DND-41 (cell line): ENCODE measurements at regions not wholly inside any gene's neighbourhood (a gene's known extent, or its start where the extent isn't known, plus 50 kb on each side); places are given as distances from the start of the nearest gene placed in this dataset.

ENCODE experiments used
- ATAC-seq: fragments of 200-7000 bp; cut with Tn5 transposase; 3 replicates; pipeline ENCODE4 v1.9.1; 2021; ENCODE audit warnings: low read depth; ENCODE audit not compliant: insufficient read depth
- DNase-seq: peaks from one replicate; pipeline ENCODE4 v3.0.0-alpha.2; 2020
- H2AFZ ChIP-seq: 2 replicates; pipeline ENCODE4 v1.6.0; 2012; ENCODE audit warnings: low read depth, low read length
- H3K27ac ChIP-seq: 2 replicates; pipeline ENCODE4 v1.5.1; 2012; ENCODE audit warnings: low read length, inconsistent platforms
- H3K27me3 ChIP-seq: fragments of 200-600 bp; sonication (generic); 2 replicates; pipeline ENCODE4 v1.6.0; 2012; ENCODE audit warnings: low read length, mild to moderate bottlenecking, inconsistent platforms; ENCODE audit not compliant: insufficient read depth, poor library complexity
- H3K36me3 ChIP-seq: 2 replicates; pipeline ENCODE4 v1.5.1; 2012; ENCODE audit warnings: low read length, inconsistent platforms; ENCODE audit not compliant: insufficient read depth
- H3K4me1 ChIP-seq: 2 replicates; pipeline ENCODE4 v1.5.1; 2012; ENCODE audit warnings: mild to moderate bottlenecking, low read length; ENCODE audit not compliant: insufficient read depth
- H3K4me2 ChIP-seq: 2 replicates; pipeline ENCODE4 v1.6.0; 2012; ENCODE audit warnings: mild to moderate bottlenecking, moderate library complexity, low read length, inconsistent platforms; ENCODE audit not compliant: insufficient read depth
- H3K4me3 ChIP-seq, 2 experiments: fragments of 200-600 bp in 1 of 2; shearing (Covaris generic) in 1 of 2; 2 replicates each; pipeline ENCODE4 v1.5.1; 2012 to 2016; ENCODE audit warnings: inconsistent platforms in 2 of 2, low read length in 2 of 2, mild to moderate bottlenecking in 2 of 2, low read depth in 1 of 2, moderate library complexity in 1 of 2
- H3K79me2 ChIP-seq: 2 replicates; pipeline ENCODE4 v1.6.0; 2012; ENCODE audit warnings: low read length, inconsistent platforms; ENCODE audit not compliant: insufficient read depth
- H3K9ac ChIP-seq: 2 replicates; pipeline ENCODE4 v1.6.0; 2012; ENCODE audit warnings: low read depth, mild to moderate bottlenecking, inconsistent platforms, low read length, moderate library complexity
- H3K9me3 ChIP-seq: 2 replicates; pipeline ENCODE4 v1.5.1; 2012; ENCODE audit warnings: low read length, moderate library complexity, mild to moderate bottlenecking, inconsistent platforms; ENCODE audit not compliant: insufficient read depth, severe bottlenecking
- H4K20me1 ChIP-seq: 2 replicates; pipeline ENCODE4 v1.6.0; 2012; ENCODE audit warnings: low read length; ENCODE audit not compliant: insufficient read depth
- CTCF ChIP-seq: IDR thresholded peaks from 2 replicates; pipeline ENCODE4 v1.5.1; 2012; ENCODE audit warnings: borderline replicate concordance, low read length, moderate library complexity, mild to moderate bottlenecking; ENCODE audit not compliant: poor library complexity, severe bottlenecking; ENCODE audit errors: extremely low read depth
- EZH2 ChIP-seq: IDR thresholded peaks from 3 replicates; pipeline ENCODE4 v1.6.1; 2012; ENCODE audit warnings: borderline replicate concordance, low read depth, mild to moderate bottlenecking, moderate library complexity, low read length, inconsistent platforms; ENCODE audit not compliant: severe bottlenecking

GRCh38 chr20:40080041-40080652, 608.9 kb downstream of the MAFB start:
- Histone ChIP-seq H3K36me3 (no peaks in the 10 kb centered on the region), H3K27ac (no peak overlapping the region), H3K79me2 (no peaks in the 10 kb centered on the region), H3K9ac (no peak overlapping the region), H3K4me2 (no peak overlapping the region), H2AFZ (no peak overlapping the region), H4K20me1 (no peaks in the 10 kb centered on the region), H3K4me1 (no peaks in the 10 kb centered on the region), H3K27me3 (peaks cover 5% of the 10 kb centered on the region), H3K4me3 (no peak overlapping the region), H3K9me3 (no peaks in the 10 kb centered on the region)
- DNase-seq (no peak), ATAC-seq (no peak)
- no peak for TF ChIP-seq EZH2
- TF ChIP-seq CTCF = no peak

- TF ChIP-seq CTCF (no peak), EZH2 (no peak)
- H3K36me3 ChIP-seq = no peaks in the 10 kb centered on the region
- H3K4me1 ChIP-seq = no peaks in the 10 kb centered on the region
- no peak overlapping the region for H3K27ac ChIP-seq
- no peaks in the 10 kb centered on the region for H3K79me2 ChIP-seq
- no peak overlapping the region for H3K9ac ChIP-seq
- ATAC-seq = no peak
- H3K4me2 ChIP-seq = no peak overlapping the region
- no peak overlapping the region for H3K4me3 ChIP-seq
- DNase-seq = no peak
- no peak overlapping the region for H2AFZ ChIP-seq
- H4K20me1 ChIP-seq = no peaks in the 10 kb centered on the region
- H3K27me3 ChIP-seq = peaks cover 5% of the 10 kb centered on the region
- no peaks in the 10 kb centered on the region for H3K9me3 ChIP-seq
Measured at GRCh38 chr20:40073535-40074111, 615.4 kb downstream of the MAFB start.

GRCh38 chr20:40072907-40073306, 616.1 kb downstream of the MAFB start:
- Histone ChIP-seq H3K4me3 (no peak overlapping the region), H3K4me2 (no peak overlapping the region), H3K9ac (no peak overlapping the region), H3K79me2 (no peaks in the 10 kb centered on the region), H3K9me3 (no peaks in the 10 kb centered on the region), H4K20me1 (no peaks in the 10 kb centered on the region), H3K27me3 (peaks cover 5% of the 10 kb centered on the region), H3K36me3 (no peaks in the 10 kb centered on the region), H2AFZ (no peak overlapping the region), H3K27ac (no peak overlapping the region), H3K4me1 (no peaks in the 10 kb centered on the region)
- TF ChIP-seq EZH2 (no peak), CTCF (no peak)
- DNase-seq (no peak), ATAC-seq (no peak)
